Fibroblast of the aortic adventitia (primary cell): ENCODE measurements at regions not wholly inside any gene's neighbourhood (a gene's known extent, or its start where the extent isn't known, plus 50 kb on each side); places are given as distances from the start of the nearest gene placed in this dataset.
A peak's percentile ranks its signal among the peaks of the same experiment; 100 is the strongest.
"Not testable (repeated sequence)": the region's sequence is repeated elsewhere in the genome, so short reads cannot be mapped to it uniquely, and the experiment has no call there.

Experiments
- DNase-seq: peaks from one replicate; pipeline ENCODE4 v3.0.0-alpha.2; 2010; ENCODE audit warnings: low read depth
- H3K4me3 ChIP-seq: 2 replicates; pipeline ENCODE4 v1.5.1; 2011; ENCODE audit warnings: low read depth, mild to moderate bottlenecking, control low read depth, low read length, moderate library complexity
- TF ChIP-seq, protein P1 (sequence below): IDR thresholded peaks from 2 replicates; pipeline ENCODE4 v1.5.1; 2011; ENCODE audit warnings: mild to moderate bottlenecking, low read length, control low read depth, inconsistent platforms; ENCODE audit not compliant: insufficient read depth

DNA sequence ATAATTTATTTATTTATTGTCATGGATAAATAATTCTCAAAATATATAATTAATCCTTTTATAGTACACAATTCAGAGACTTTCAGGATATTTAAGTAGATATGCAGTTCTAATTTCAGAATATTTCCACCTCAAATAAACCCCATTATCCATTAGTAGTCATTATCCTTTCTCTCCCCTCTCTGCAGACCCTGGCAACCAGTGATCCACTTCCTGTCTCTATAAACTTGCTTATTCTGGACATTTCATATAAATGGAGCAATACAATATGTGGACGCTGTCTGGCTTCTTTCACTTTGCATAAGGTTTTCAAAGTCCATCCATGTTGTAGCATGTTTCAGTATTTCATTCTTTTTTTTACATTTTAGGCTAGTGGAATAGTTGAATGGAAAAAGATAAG lies 230.2 kb downstream of the FZD1 start:
- no peak for DNase-seq
- no peak overlapping the region for H3K4me3 ChIP-seq
- TF ChIP-seq, protein P1, sequence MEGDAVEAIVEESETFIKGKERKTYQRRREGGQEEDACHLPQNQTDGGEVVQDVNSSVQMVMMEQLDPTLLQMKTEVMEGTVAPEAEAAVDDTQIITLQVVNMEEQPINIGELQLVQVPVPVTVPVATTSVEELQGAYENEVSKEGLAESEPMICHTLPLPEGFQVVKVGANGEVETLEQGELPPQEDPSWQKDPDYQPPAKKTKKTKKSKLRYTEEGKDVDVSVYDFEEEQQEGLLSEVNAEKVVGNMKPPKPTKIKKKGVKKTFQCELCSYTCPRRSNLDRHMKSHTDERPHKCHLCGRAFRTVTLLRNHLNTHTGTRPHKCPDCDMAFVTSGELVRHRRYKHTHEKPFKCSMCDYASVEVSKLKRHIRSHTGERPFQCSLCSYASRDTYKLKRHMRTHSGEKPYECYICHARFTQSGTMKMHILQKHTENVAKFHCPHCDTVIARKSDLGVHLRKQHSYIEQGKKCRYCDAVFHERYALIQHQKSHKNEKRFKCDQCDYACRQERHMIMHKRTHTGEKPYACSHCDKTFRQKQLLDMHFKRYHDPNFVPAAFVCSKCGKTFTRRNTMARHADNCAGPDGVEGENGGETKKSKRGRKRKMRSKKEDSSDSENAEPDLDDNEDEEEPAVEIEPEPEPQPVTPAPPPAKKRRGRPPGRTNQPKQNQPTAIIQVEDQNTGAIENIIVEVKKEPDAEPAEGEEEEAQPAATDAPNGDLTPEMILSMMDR, result no peak

DNA sequence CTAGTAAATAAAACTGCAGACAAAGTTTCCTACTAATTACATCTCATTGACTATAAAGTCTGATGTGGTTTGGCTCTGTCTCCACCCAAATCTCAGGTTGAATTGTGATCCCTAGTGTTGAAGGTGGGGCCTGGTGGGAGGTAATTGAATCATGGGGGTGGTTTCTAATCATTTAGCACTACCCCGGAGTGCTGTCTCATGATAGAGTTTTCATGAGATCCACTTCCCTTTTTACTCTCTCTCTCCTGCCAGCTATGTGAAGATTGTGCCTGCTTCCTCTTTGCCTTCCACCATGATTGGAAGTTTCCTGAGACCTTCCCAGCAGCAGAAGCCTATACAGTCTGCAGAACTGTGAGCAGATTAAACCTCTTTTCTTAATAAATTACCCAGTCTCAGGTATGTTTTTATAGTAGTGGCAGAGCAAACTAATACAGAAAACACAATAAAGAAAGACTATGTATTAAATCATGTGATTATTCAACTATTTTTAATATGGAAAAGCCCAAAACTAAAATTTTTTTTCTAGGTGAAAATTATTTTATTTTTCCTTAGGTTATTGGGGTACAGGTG lies 232.1 kb downstream of the FZD1 start:
- TF ChIP-seq, protein P1, result no peak
- DNase-seq, result no peak
- no peak overlapping the region for H3K4me3 ChIP-seq

DNA sequence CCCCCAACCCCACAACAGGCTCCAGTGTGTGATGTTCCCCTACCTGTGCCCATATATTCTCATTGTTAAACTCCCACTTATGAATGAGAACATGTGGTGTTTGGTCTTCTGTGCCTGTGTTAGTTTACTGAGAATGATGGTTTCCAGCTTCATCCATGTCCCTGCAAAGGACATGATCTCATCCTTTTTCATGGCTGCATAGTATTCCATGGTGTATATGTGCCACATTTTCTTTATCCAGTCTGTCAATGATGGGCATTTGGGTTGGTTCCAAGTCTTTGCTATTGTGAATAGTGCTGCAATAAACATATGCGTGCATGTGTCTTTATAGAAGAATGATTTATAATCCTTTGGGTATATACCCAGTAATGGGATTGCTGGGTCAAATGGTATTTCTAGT lies 233.0 kb downstream of the FZD1 start:
- DNase-seq, H3K4me3 ChIP-seq: not testable (repeated sequence)

DNA sequence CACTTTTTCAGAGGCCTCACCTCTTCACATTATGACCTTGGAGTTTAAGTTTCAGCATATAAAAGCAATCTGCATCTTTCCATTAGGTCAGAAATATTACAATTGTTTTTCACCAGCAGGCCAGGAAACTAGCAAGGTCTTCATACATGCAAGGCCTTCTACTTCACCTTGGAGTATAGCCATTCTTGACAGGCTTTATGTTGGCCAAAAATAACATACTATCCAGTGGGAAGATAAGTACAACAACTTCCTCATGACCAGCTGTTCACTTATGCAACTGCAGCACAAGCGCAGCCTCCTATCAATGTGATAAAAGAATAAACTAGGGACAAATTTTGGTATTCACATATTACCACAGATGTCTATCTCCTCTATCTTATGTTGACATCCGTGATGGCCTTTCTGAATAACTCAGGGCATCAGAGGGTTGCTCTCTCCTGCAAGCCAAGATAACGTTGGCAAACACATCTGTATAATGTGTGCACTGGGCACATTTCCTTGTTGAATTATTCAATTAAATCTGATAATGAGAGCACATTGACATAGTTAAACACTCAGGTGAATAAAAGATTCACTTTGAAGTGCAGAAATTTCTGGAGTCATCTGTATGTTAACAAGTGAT lies 239.8 kb downstream of the FZD1 start:
- TF ChIP-seq, protein P1, result no peak
- peak; percentile 85 for DNase-seq

DNA sequence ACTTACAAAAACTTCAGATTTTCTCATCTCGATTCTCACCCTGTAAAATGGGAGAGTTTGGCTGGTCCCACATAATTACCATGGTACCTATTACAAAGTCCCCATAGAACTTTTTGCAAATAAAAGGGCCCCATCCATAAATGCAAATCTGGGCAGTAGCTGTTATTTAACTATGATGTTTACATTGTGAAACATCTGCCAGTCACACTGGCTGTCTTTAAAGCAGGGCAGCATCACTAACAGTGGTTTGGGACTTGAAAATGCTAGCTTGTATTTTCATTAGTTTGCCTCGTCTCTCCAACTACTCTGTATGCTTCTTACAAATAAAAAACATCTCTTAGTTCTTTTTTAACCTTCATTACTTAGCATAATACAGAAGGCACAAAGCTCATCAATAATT lies 240.7 kb downstream of the FZD1 start:
- DNase-seq, result no peak
- H3K4me3 ChIP-seq, result no peak overlapping the region
- TF ChIP-seq, protein P1, result no peak

More for the DNA sequence above, 239.8 kb downstream of the FZD1 start:
- H3K4me3 ChIP-seq, result no peak overlapping the region

DNA sequence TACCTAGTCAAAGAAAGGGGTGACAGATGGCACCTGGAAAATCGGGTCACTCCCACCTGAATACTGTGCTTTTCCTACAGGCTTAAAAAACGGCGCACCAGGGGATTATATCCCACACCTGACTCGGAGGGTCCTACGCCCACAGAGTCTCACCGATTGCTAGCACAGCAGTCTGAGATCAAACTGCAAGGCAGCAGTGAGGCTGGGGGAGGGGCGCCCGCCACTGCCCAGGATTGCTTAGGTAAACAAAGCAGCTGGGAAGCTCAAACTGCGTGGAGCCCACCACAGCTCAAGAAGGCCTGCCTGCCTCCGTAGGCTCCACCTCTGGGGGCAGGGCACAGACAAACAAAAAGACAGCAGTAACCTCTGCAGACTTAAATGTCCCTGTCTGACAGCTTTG lies 242.7 kb downstream of the FZD1 start:
- not testable (repeated sequence) for DNase-seq, H3K4me3 ChIP-seq

DNA sequence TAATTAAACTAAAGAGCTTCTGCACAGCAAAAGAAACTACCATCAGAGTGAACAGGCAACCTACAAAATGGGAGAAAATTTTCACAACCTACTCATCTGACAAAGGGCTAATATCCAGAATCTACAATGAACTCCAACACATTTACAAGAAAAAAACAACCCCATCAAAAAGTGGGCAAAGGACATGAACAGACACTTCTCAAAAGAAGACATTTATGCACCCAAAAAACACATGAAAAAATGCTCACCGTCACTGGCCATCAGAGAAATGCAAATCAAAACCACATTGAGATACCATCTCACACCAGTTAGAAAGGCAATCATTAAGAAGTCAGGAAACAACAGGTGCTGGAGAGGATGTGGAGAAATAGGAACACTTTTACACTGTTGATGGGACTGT lies 247.6 kb downstream of the FZD1 start:
- not testable (repeated sequence) for H3K4me3 ChIP-seq

DNA sequence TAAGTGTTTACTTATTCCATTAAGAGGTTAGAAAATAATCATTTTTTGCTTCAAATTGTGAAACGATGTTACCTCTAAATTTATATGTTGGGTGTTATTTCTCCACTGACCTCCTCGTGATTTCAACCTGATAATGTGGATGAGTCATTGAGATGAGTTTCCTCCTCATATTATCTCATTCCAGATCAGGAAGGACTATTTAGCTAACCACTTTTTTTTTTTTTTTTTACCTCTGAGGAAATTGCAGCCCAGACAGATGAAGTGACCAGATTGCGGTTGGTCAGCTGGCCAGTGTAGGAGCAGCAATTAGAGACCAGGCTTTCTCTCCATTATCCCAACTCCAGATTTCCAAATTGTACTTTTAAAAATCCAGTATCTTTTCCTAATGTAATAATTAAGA lies 248.7 kb downstream of the FZD1 start:
- TF ChIP-seq, protein P1, result no peak
- no peak overlapping the region for H3K4me3 ChIP-seq
- DNase-seq, result no peak

More for the DNA sequence above, 247.6 kb downstream of the FZD1 start:
- not testable (repeated sequence) for DNase-seq
